Lower leg skin (tissue), 4 donors: ENCODE measurements at regions not wholly inside any gene's neighbourhood (a gene's known extent, or its start where the extent isn't known, plus 50 kb on each side); places are given as distances from the start of the nearest gene placed in this dataset.

Source experiments
- DNase-seq, 2 donors: peaks; one replicate each; pipeline ENCODE4 v3.0.0-alpha.2; 2019; ENCODE audit warnings: low spot score in 2 of 2
- H3K4me3 ChIP-seq: fragments of 200-600 bp; sonication (generic); 2 replicates; pipeline ENCODE4 v1.5.1; 2017; ENCODE audit warnings: mild to moderate bottlenecking, low read depth; ENCODE audit not compliant: poor library complexity, severe bottlenecking
- CTCF ChIP-seq, 3 donors: fragments of 450-650 bp; IDR thresholded peaks; one replicate each; pipeline ENCODE4 v1.5.1; 2016; ENCODE audit warnings: antibody characterized with exemption in 3 of 3, mild to moderate bottlenecking in 3 of 3, moderate library complexity in 2 of 3
- POLR2A ChIP-seq, 2 donors: fragments of 450-650 bp; IDR thresholded peaks; one replicate each; pipeline ENCODE4 v1.6.1; 2016 to 2017; ENCODE audit warnings: antibody characterized with exemption in 2 of 2, mild to moderate bottlenecking in 1 of 2, moderate library complexity in 1 of 2
- WGBS, 2 donors: methylation state at CpG; one replicate each; pipeline ENCODE4 v1.1.5; 2018; 5-methylcytosine and 5-hydroxymethylcytosine counted together
- intact Hi-C: fragments of 100-400 bp; cut with DNase I; formaldehyde crosslinking; loops from one replicate; pipeline ENCODE4 v1.15.0; 2023; ENCODE audit warnings: low total_unique reads

GRCh38 chr2:160884056-160884455 lies 276.2 kb upstream of the TANK start:
- H3K4me3 ChIP-seq, result no peak overlapping the region
- DNase-seq, result no peak
- TF ChIP-seq POLR2A (IDR thresholded peaks at IDR 0.05) (no peak), CTCF (IDR thresholded peaks at IDR 0.05) (no peak)
- WGBS, 2 donors, result 85 to 87% methylated on average over 6 of the region's 6 CpGs
- intact Hi-C loops, result no loop called here

DNA sequence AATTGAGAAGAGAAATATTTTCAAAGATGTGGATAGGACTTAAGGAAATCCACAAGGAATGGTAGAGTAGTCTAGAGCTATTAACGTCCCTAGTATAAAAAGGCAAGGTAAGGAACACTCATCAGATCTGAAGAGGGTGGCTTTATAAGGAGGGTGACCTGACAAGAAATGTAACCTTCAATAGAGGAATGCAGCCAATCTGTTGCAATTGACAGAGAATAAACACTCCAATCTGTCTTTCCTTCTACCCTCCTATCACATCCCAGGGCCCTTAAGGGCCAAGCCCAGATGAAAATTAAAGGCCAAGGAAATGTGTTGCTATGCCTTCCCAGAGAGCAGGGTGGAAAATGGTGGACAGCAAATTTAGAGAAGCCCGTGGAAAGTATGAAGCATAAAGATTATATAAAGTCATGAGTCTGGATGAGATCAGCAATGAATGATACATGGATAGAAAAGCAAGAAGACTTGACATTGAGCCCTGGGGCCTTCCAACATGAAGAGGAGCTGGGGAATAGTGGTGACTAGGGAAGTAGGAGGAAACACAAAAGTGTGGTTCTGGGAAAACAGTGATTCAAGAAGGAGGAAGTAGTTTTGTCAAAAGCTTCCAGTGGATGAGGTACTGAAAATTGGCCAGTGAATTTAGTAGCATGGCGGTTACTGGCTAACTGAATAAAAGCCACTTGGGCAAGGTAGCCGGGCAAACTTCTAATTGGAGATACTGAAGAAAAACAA lies 270.6 kb upstream of the TANK start:
- no peak for TF ChIP-seq CTCF (IDR thresholded peaks at IDR 0.05)
- no peak for TF ChIP-seq POLR2A (IDR thresholded peaks at IDR 0.05)
- intact Hi-C loops, result no loop called here
- WGBS, 2 donors, result 84 to 87% methylated on average over 4 of the region's 4 CpGs
- DNase-seq, result no peak
- H3K4me3 ChIP-seq, result no peak overlapping the region

DNA sequence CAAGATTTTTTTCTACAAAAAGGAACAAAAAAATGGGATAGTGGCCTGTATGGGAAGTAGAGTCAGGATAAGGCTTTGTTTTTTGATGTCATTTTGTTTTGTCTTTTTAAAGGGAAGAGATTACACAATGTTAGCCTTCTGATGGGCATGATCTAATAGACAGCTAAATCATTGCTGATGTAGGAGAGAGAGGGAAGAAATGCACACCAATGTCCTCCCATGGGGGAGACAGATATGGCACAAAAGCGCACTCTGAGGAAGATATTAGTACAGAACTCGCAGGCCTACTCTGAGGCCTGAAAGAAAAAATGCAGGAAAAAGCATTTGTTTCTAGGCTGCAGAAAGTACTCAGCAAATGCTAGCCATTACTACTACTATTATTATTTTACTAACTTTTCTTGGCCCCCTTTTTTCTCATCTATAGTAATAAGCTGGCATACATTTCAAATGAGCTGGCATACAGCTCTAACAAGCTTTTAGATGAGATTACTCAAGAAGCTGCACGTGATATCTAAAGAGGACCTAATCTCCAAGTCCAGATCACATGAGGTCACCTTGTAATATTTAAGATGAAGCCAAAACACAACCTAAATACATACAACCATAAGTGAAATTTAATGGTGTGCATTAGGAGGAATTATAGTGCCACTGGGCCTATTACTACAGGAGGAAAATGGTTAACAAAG lies 269.4 kb upstream of the TANK start:
- intact Hi-C loops, result no loop called here
- 82 to 84% methylated on average over 3 of the region's 3 CpGs for WGBS, 2 donors
- TF ChIP-seq CTCF (IDR thresholded peaks at IDR 0.05) (no peak), POLR2A (IDR thresholded peaks at IDR 0.05) (no peak)

DNA sequence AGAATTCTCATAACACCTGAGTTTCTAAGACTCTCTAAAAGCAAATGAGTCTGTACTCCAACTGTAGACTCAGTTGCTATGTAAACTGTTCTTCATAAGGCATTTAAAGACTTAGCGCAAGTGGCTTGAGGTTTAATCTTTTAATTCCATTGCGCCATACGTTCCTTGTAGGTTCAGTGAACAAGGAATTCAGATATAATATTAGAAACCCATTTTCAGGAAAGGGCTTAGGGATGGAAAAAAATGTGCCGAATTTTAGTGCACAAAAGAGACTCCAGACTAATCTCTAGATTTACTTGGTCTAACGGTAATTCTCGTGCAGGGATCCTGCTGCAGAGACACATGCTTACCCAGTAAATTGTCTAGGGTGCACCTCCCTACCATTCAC lies 268.9 kb upstream of the TANK start:
- TF ChIP-seq POLR2A (IDR thresholded peaks at IDR 0.05), result no peak
- no peak for TF ChIP-seq CTCF (IDR thresholded peaks at IDR 0.05)
- intact Hi-C loops, result no loop called here
- DNase-seq, result no peak
- 94 to 95% methylated on average over 6 of the region's 6 CpGs for WGBS, 2 donors
- H3K4me3 ChIP-seq, result no peak overlapping the region

More for the DNA sequence above, 269.4 kb upstream of the TANK start:
- H3K4me3 ChIP-seq, result no peak overlapping the region
- DNase-seq, result no peak

DNA sequence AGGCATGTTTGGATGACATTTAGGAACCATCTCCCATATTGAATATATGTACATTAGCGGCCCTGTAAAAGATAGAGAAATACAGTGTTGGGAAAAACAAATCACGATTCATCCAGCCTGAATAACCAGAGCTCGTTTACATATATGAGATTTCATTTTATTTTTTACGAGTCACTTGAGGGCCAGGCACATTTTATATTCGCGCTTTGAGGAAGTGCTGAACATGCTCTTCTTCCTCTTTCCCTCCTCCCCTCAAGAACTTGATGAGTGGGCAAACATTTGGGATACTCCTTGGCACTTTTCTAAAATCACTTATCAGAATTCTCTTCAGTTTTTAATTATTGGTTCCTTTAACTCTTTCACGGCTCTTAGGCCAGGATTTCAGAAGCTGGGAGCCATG lies 268.0 kb upstream of the TANK start:
- no peak overlapping the region for H3K4me3 ChIP-seq
- no peak for DNase-seq
- TF ChIP-seq CTCF (IDR thresholded peaks at IDR 0.05) (no peak), POLR2A (IDR thresholded peaks at IDR 0.05) (no peak)
- WGBS, 2 donors, result 80 to 81% methylated on average over 7 of the region's 7 CpGs
- intact Hi-C loops, result no loop called here
